ENCODE measurements at regions not wholly inside any gene's neighbourhood (a gene's known extent, or its start where the extent isn't known, plus 50 kb on each side); places are given as distances from the start of the nearest gene placed in this dataset.
A peak's percentile ranks its signal among the peaks of the same experiment; 100 is the strongest.

DNA sequence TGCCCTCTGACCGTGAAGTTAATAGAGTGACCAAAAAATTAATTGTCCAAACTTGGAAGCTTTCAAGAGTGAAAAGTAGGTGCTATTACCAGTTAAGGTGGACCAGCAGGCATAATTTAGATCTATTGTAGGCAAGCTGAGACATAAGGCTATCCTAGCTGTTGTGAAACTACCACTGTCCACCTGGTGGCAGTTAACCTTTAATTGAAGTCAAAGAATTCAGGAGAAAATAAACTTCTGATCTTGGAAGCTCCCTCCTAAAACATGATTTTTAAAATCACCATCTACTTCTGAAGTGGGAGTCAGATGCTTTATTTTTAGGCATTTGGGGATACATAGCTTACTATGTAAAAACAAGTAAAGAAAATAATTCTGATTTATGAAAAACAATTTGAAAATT is 636.3 kb upstream of the HTR2C start:
- no peaks in the 10 kb centered on the region for H3K4me1 ChIP-seq
- no peaks in the 10 kb centered on the region for H4K20me1 ChIP-seq
- no peak for TF ChIP-seq Cebpa-rat (IDR thresholded peaks at IDR 0.05)
- no peak overlapping the region for H3K4me3 ChIP-seq
- H3K9me3 ChIP-seq (replicated peaks in 1 of 11), result peaks cover 17 to 28% (median 22%) of the 10 kb centered on the region in 11 experiments
- H3K36me3 ChIP-seq, result no peaks in the 10 kb centered on the region
- H3K27me3 ChIP-seq, result peaks cover 29 to 96% (median 83%) of the 10 kb centered on the region in 11 experiments; a peak in 19 of 22 replicates
- H3K27ac ChIP-seq, result no peak overlapping the region
- H3K9ac ChIP-seq, result no peak overlapping the region
- no peak overlapping the region for H3K4me2 ChIP-seq

- Histone ChIP-seq H4K20me1 (0 out of 22 replicates have a peak, but pooled peaks cover 0 to 4% (median 0%) of the 10 kb centered on the region in 11 experiments), H3K9me3 (replicated peaks in 1 of 11) (no peaks in the 10 kb centered on the region), H3K27ac (peak overlapping the region in 2 of 11 experiments; percentile 14 to 33; a peak in 3 of 22 replicates), H3K27me3 (peaks cover 47 to 91% (median 80%) of the 10 kb centered on the region in 11 experiments), H3K9ac (no peak overlapping the region), H3K36me3 (no peaks in the 10 kb centered on the region), H3K4me3 (no peak overlapping the region), H3K4me2 (peak overlapping the region in 2 of 11 experiments; percentile 12 to 44; a peak in 2 of 22 replicates), H3K4me1 (peaks cover 0 to 7% (median 0%) of the 10 kb centered on the region in 10 experiments; a peak in 2 of 20 replicates)
- TF ChIP-seq Cebpa-rat (IDR thresholded peaks at IDR 0.05), result no peak
These were observed 648.4 kb upstream of the HTR2C start for GRCh38 chrX:113935518-113935917.

GRCh38 chrX:113933931-113934330 is 650.0 kb upstream of the HTR2C start:
- peaks cover 41 to 87% (median 77%) of the 10 kb centered on the region in 11 experiments for H3K27me3 ChIP-seq
- no peak for TF ChIP-seq Cebpa-rat (IDR thresholded peaks at IDR 0.05)
- H3K4me1 ChIP-seq, result peaks cover 0 to 7% (median 0%) of the 10 kb centered on the region in 10 experiments; a peak in 2 of 20 replicates
- no peak overlapping the region for H3K9ac ChIP-seq
- no peak overlapping the region for H3K27ac ChIP-seq
- 0 out of 22 replicates have a peak, but pooled peaks cover 0 to 4% (median 0%) of the 10 kb centered on the region in 11 experiments for H4K20me1 ChIP-seq
- H3K9me3 ChIP-seq (replicated peaks in 1 of 11), result no peaks in the 10 kb centered on the region
- H3K4me3 ChIP-seq, result no peak overlapping the region
- H3K36me3 ChIP-seq, result no peaks in the 10 kb centered on the region
- H3K4me2 ChIP-seq, result no peak overlapping the region

- 0 out of 22 replicates have a peak, but pooled peaks cover 0 to 4% (median 0%) of the 10 kb centered on the region in 11 experiments for H4K20me1 ChIP-seq
- H3K27me3 ChIP-seq, result peaks cover 25 to 87% (median 76%) of the 10 kb centered on the region in 11 experiments; a peak in 21 of 22 replicates
- peaks cover 0 to 5% (median 0%) of the 10 kb centered on the region in 11 experiments; a peak in 2 of 22 replicates for H3K9me3 ChIP-seq (replicated peaks in 1 of 11)
- H3K27ac ChIP-seq, result no peak overlapping the region
- H3K9ac ChIP-seq, result no peak overlapping the region
- TF ChIP-seq Cebpa-rat (IDR thresholded peaks at IDR 0.05), result no peak
- H3K4me2 ChIP-seq, result no peak overlapping the region
- no peaks in the 10 kb centered on the region for H3K4me1 ChIP-seq
- H3K4me3 ChIP-seq, result no peak overlapping the region
- H3K36me3 ChIP-seq, result no peaks in the 10 kb centered on the region
These were observed 654.9 kb upstream of the HTR2C start for GRCh38 chrX:113929004-113929403.

DNA sequence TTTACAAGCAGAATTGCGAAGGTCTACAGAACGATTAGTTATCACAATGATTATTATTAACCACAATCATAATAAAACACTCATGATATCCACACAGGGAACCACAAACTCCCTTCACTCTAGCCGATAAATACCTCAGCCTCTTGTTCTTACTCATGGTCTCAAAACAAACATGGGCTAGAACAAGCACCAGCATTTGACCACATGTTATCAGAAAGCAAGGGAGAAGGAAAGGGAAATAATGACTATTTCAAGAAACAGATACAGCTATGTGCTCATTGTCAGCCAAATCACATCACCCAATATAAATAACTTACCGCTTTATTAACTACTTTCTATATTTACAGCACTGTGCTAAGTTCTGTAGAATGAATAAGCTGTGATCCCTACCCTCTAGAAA is 663.2 kb upstream of the HTR2C start:
- no peaks in the 10 kb centered on the region for H3K36me3 ChIP-seq
- H3K27me3 ChIP-seq, result peaks cover 29 to 99% (median 94%) of the 10 kb centered on the region in 11 experiments; a peak in 21 of 22 replicates
- no peak overlapping the region for H3K4me3 ChIP-seq
- H4K20me1 ChIP-seq, result no peaks in the 10 kb centered on the region; a peak in 1 of 22 replicates
- no peaks in the 10 kb centered on the region for H3K4me1 ChIP-seq
- H3K9me3 ChIP-seq (replicated peaks in 1 of 11), result no peaks in the 10 kb centered on the region
- no peak overlapping the region for H3K4me2 ChIP-seq
- H3K9ac ChIP-seq, result no peak overlapping the region
- TF ChIP-seq Cebpa-rat (IDR thresholded peaks at IDR 0.05), result no peak
- H3K27ac ChIP-seq, result no peak overlapping the region

GRCh38 chrX:113919387-113919786 is 664.5 kb upstream of the HTR2C start:
- no peak overlapping the region for H3K9ac ChIP-seq
- no peaks in the 10 kb centered on the region; a peak in 1 of 22 replicates for H4K20me1 ChIP-seq
- H3K27ac ChIP-seq, result no peak overlapping the region
- H3K4me3 ChIP-seq, result no peak overlapping the region
- no peak overlapping the region for H3K4me2 ChIP-seq
- H3K9me3 ChIP-seq (replicated peaks in 1 of 11), result no peaks in the 10 kb centered on the region
- no peaks in the 10 kb centered on the region for H3K4me1 ChIP-seq
- no peaks in the 10 kb centered on the region for H3K36me3 ChIP-seq
- TF ChIP-seq Cebpa-rat (IDR thresholded peaks at IDR 0.05), result no peak
- peaks cover 29 to 97% (median 93%) of the 10 kb centered on the region in 11 experiments; a peak in 21 of 22 replicates for H3K27me3 ChIP-seq

DNA sequence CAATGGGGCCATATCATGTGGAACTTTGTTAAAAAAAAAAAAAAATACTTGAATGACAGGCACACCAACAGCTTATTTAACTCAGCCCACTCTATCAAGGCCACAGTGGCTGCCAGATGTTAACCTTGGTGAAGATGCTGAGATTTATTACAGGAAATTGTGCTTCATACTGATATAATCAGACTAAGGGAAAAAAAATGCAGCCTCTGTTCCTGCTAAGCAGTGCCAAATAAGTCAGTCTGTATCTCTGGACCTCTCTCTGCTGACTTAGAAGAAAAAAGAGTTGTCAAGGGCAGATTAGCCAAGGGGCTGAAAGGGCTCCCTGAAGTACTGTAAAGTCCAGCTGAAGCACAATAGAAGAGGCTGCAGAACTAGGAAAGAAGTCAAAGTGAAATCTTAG is 677.7 kb upstream of the HTR2C start:
- peaks cover 0 to 12% (median 0%) of the 10 kb centered on the region in 10 experiments; a peak in 2 of 20 replicates for H3K4me1 ChIP-seq
- no peaks in the 10 kb centered on the region for H3K9me3 ChIP-seq (replicated peaks in 1 of 11)
- H3K27ac ChIP-seq, result no peak overlapping the region
- H3K36me3 ChIP-seq, result no peaks in the 10 kb centered on the region
- no peak for TF ChIP-seq Cebpa-rat (IDR thresholded peaks at IDR 0.05)
- peaks cover 49 to 93% (median 84%) of the 10 kb centered on the region in 11 experiments for H3K27me3 ChIP-seq
- no peaks in the 10 kb centered on the region for H4K20me1 ChIP-seq
- H3K9ac ChIP-seq, result no peak overlapping the region
- H3K4me2 ChIP-seq, result no peak overlapping the region
- no peak overlapping the region for H3K4me3 ChIP-seq

DNA sequence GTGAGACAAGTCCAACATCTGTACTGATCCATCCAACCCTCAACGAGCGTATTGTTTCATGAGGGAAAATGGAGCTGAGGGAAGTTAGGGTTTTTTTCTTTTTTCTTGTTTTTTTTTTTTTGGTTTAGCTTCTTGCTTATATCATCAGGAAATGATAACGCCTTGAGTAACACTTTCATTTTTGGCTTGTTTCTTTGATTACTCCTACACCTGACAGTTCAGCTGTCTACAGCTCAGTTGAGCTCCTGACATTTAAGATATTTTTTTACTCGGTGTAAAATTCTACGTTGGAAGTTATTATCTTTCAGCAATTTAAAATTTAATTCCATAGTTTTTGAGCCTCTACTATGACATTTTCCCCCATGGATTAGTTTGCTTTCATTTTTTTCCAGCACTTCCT is 691.0 kb upstream of the HTR2C start:
- Histone ChIP-seq H3K4me2 (no peak overlapping the region), H3K36me3 (no peaks in the 10 kb centered on the region), H4K20me1 (no peaks in the 10 kb centered on the region), H3K27me3 (peaks cover 49 to 83% (median 71%) of the 10 kb centered on the region in 11 experiments; a peak in 21 of 22 replicates), H3K9ac (no peak overlapping the region), H3K9me3 (replicated peaks in 1 of 11) (peaks cover 8 to 27% (median 17%) of the 10 kb centered on the region in 11 experiments; a peak in 15 of 22 replicates), H3K27ac (no peak overlapping the region), H3K4me1 (no peaks in the 10 kb centered on the region), H3K4me3 (no peak overlapping the region)
- no peak for TF ChIP-seq Cebpa-rat (IDR thresholded peaks at IDR 0.05)

- no peaks in the 10 kb centered on the region for H3K36me3 ChIP-seq
- no peak for TF ChIP-seq Cebpa-rat (IDR thresholded peaks at IDR 0.05)
- H3K4me3 ChIP-seq, result no peak overlapping the region
- no peaks in the 10 kb centered on the region for H3K4me1 ChIP-seq
- H3K9ac ChIP-seq, result no peak overlapping the region
- no peaks in the 10 kb centered on the region for H4K20me1 ChIP-seq
- H3K9me3 ChIP-seq (replicated peaks in 1 of 11), result peaks cover 8 to 23% (median 17%) of the 10 kb centered on the region in 11 experiments; a peak in 15 of 22 replicates
- no peak overlapping the region for H3K4me2 ChIP-seq
- no peak overlapping the region for H3K27ac ChIP-seq
- H3K27me3 ChIP-seq, result peaks cover 49 to 83% (median 69%) of the 10 kb centered on the region in 11 experiments; a peak in 21 of 22 replicates
These were observed 691.5 kb upstream of the HTR2C start for GRCh38 chrX:113892401-113892800.

GRCh38 chrX:113873056-113873455 is 710.8 kb upstream of the HTR2C start:
- H3K27me3 ChIP-seq, result peaks cover 39 to 84% (median 77%) of the 10 kb centered on the region in 11 experiments
- no peaks in the 10 kb centered on the region for H4K20me1 ChIP-seq
- H3K9me3 ChIP-seq (replicated peaks in 1 of 11), result peaks cover 0 to 13% (median 8%) of the 10 kb centered on the region in 11 experiments; a peak in 11 of 22 replicates
- H3K4me2 ChIP-seq, result no peak overlapping the region
- H3K27ac ChIP-seq, result no peak overlapping the region
- no peak for TF ChIP-seq Cebpa-rat (IDR thresholded peaks at IDR 0.05)
- no peaks in the 10 kb centered on the region for H3K36me3 ChIP-seq
- H3K4me1 ChIP-seq, result peaks cover 0 to 12% (median 8%) of the 10 kb centered on the region in 10 experiments; a peak in 11 of 20 replicates
- H3K9ac ChIP-seq, result no peak overlapping the region
- no peak overlapping the region for H3K4me3 ChIP-seq

Data from BLaER1 treated with 17β-estradiol and CSF1 and Interleukin-3, amounts not matched to agents 10 nM and 100 nM (cell line).